DND-41 (cell line): ENCODE measurements at regions not wholly inside any gene's neighbourhood (a gene's known extent, or its start where the extent isn't known, plus 50 kb on each side); places are given as distances from the start of the nearest gene placed in this dataset.

Experiments
- ATAC-seq: fragments of 200-7000 bp; cut with Tn5 transposase; 3 replicates; pipeline ENCODE4 v1.9.1; 2021; ENCODE audit warnings: low read depth; ENCODE audit not compliant: insufficient read depth
- DNase-seq: peaks from one replicate; pipeline ENCODE4 v3.0.0-alpha.2; 2020
- H2AFZ ChIP-seq: 2 replicates; pipeline ENCODE4 v1.6.0; 2012; ENCODE audit warnings: low read depth, low read length
- H3K27ac ChIP-seq: 2 replicates; pipeline ENCODE4 v1.5.1; 2012; ENCODE audit warnings: low read length, inconsistent platforms
- H3K27me3 ChIP-seq: fragments of 200-600 bp; sonication (generic); 2 replicates; pipeline ENCODE4 v1.6.0; 2012; ENCODE audit warnings: low read length, mild to moderate bottlenecking, inconsistent platforms; ENCODE audit not compliant: insufficient read depth, poor library complexity
- H3K36me3 ChIP-seq: 2 replicates; pipeline ENCODE4 v1.5.1; 2012; ENCODE audit warnings: low read length, inconsistent platforms; ENCODE audit not compliant: insufficient read depth
- H3K4me1 ChIP-seq: 2 replicates; pipeline ENCODE4 v1.5.1; 2012; ENCODE audit warnings: mild to moderate bottlenecking, low read length; ENCODE audit not compliant: insufficient read depth
- H3K4me2 ChIP-seq: 2 replicates; pipeline ENCODE4 v1.6.0; 2012; ENCODE audit warnings: mild to moderate bottlenecking, moderate library complexity, low read length, inconsistent platforms; ENCODE audit not compliant: insufficient read depth
- H3K4me3 ChIP-seq, 2 experiments: fragments of 200-600 bp in 1 of 2; shearing (Covaris generic) in 1 of 2; 2 replicates each; pipeline ENCODE4 v1.5.1; 2012 to 2016; ENCODE audit warnings: inconsistent platforms in 2 of 2, low read length in 2 of 2, mild to moderate bottlenecking in 2 of 2, low read depth in 1 of 2, moderate library complexity in 1 of 2
- H3K79me2 ChIP-seq: 2 replicates; pipeline ENCODE4 v1.6.0; 2012; ENCODE audit warnings: low read length, inconsistent platforms; ENCODE audit not compliant: insufficient read depth
- H3K9ac ChIP-seq: 2 replicates; pipeline ENCODE4 v1.6.0; 2012; ENCODE audit warnings: low read depth, mild to moderate bottlenecking, inconsistent platforms, low read length, moderate library complexity
- H3K9me3 ChIP-seq: 2 replicates; pipeline ENCODE4 v1.5.1; 2012; ENCODE audit warnings: low read length, moderate library complexity, mild to moderate bottlenecking, inconsistent platforms; ENCODE audit not compliant: insufficient read depth, severe bottlenecking
- H4K20me1 ChIP-seq: 2 replicates; pipeline ENCODE4 v1.6.0; 2012; ENCODE audit warnings: low read length; ENCODE audit not compliant: insufficient read depth
- CTCF ChIP-seq: IDR thresholded peaks from 2 replicates; pipeline ENCODE4 v1.5.1; 2012; ENCODE audit warnings: borderline replicate concordance, low read length, moderate library complexity, mild to moderate bottlenecking; ENCODE audit not compliant: poor library complexity, severe bottlenecking; ENCODE audit errors: extremely low read depth
- EZH2 ChIP-seq: IDR thresholded peaks from 3 replicates; pipeline ENCODE4 v1.6.1; 2012; ENCODE audit warnings: borderline replicate concordance, low read depth, mild to moderate bottlenecking, moderate library complexity, low read length, inconsistent platforms; ENCODE audit not compliant: severe bottlenecking

- no peaks in the 10 kb centered on the region for H3K4me1 ChIP-seq
- H3K4me2 ChIP-seq: no peak overlapping the region
- H3K27ac ChIP-seq: no peak overlapping the region
- no peak overlapping the region for H3K9ac ChIP-seq
- H3K9me3 ChIP-seq: no peaks in the 10 kb centered on the region
- H3K4me3 ChIP-seq: no peak overlapping the region
- no peak for DNase-seq
- no peak for ATAC-seq
- H2AFZ ChIP-seq: no peak overlapping the region
- H3K36me3 ChIP-seq: no peaks in the 10 kb centered on the region
- H4K20me1 ChIP-seq: 0 out of 2 replicates have a peak, but pooled peaks cover 5% of the 10 kb centered on the region
- no peak for TF ChIP-seq CTCF
- TF ChIP-seq EZH2: no peak
- no peaks in the 10 kb centered on the region for H3K79me2 ChIP-seq
- peaks cover 14% of the 10 kb centered on the region for H3K27me3 ChIP-seq
Measured at GRCh38 chr12:108043750-108044533, 85.1 kb upstream of the WSCD2 start.

GRCh38 chr12:108046135-108046534 is 83.0 kb upstream of the WSCD2 start:
- ATAC-seq (no peak), DNase-seq (no peak)
- no peaks in the 10 kb centered on the region for H3K79me2 ChIP-seq
- H3K9me3 ChIP-seq: no peaks in the 10 kb centered on the region
- H3K9ac ChIP-seq: no peak overlapping the region
- no peak overlapping the region for H3K4me2 ChIP-seq
- H4K20me1 ChIP-seq: 0 out of 2 replicates have a peak, but pooled peaks cover 5% of the 10 kb centered on the region
- no peak for TF ChIP-seq EZH2
- no peak for TF ChIP-seq CTCF
- no peak overlapping the region for H3K4me3 ChIP-seq
- H3K27ac ChIP-seq: no peak overlapping the region
- H3K4me1 ChIP-seq: no peaks in the 10 kb centered on the region
- H3K36me3 ChIP-seq: no peaks in the 10 kb centered on the region
- peaks cover 10% of the 10 kb centered on the region for H3K27me3 ChIP-seq
- no peak overlapping the region for H2AFZ ChIP-seq

- Histone ChIP-seq H3K27me3 (peaks cover 10% of the 10 kb centered on the region), H3K4me3 (no peak overlapping the region), H3K27ac (no peak overlapping the region), H3K9ac (no peak overlapping the region), H3K9me3 (no peaks in the 10 kb centered on the region), H3K4me1 (no peaks in the 10 kb centered on the region), H3K4me2 (no peak overlapping the region), H3K36me3 (no peaks in the 10 kb centered on the region), H3K79me2 (no peaks in the 10 kb centered on the region), H4K20me1 (0 out of 2 replicates have a peak, but pooled peaks cover 5% of the 10 kb centered on the region), H2AFZ (no peak overlapping the region)
- ATAC-seq (no peak), DNase-seq (no peak)
- TF ChIP-seq CTCF: no peak
Measured at GRCh38 chr12:108046650-108047049, 82.4 kb upstream of the WSCD2 start.
